Activated CD4-positive, alpha-beta memory T cell treated with anti-CD3 and anti-CD28 coated beads, Interleukin-2, amount 10 ng/mL, durations not matched to agents 7 days and 5 days (primary cell): ENCODE measurements at regions not wholly inside any gene's neighbourhood (a gene's known extent, or its start where the extent isn't known, plus 50 kb on each side); places are given as distances from the start of the nearest gene placed in this dataset.
"Not testable (repeated sequence)": the region's sequence is repeated elsewhere in the genome, so short reads cannot be mapped to it uniquely, and the experiment has no call there.

Source experiments
- CTCF ChIA-PET: fragments of 350-600 bp; sonication (Branson Sonifier 250); formaldehyde crosslinking; loops from one replicate; lab custom pipeline; 2021; ENCODE audit warnings: antibody characterized with exemption, inconsistent platforms; lab: Charles Lee
- POLR2A ChIA-PET: fragments of 350-600 bp; sonication (Branson Sonifier 250); formaldehyde crosslinking; loops from one replicate; lab custom pipeline; 2021; ENCODE audit warnings: antibody characterized with exemption; lab: Charles Lee
- DNase-seq: peaks from one replicate; pipeline ENCODE4 v3.0.0-alpha.2; 2020
- H3K27ac Mint-ChIP-seq: one replicate; pipeline ENCODE4 v1.8.0; 2021; ENCODE audit warnings: mild to moderate bottlenecking, mixed read lengths
- H3K27me3 Mint-ChIP-seq: one replicate; pipeline ENCODE4 v1.8.0; 2021; ENCODE audit warnings: mixed read lengths
- H3K36me3 Mint-ChIP-seq: one replicate; pipeline ENCODE4 v1.8.0; 2021; ENCODE audit warnings: low read depth, mixed read lengths
- H3K4me1 Mint-ChIP-seq: one replicate; pipeline ENCODE4 v1.8.0; 2021; ENCODE audit warnings: mixed read lengths
- H3K4me3 Mint-ChIP-seq: one replicate; pipeline ENCODE4 v1.8.0; 2021; ENCODE audit warnings: mild to moderate bottlenecking, mixed read lengths
- H3K9me3 Mint-ChIP-seq: one replicate; pipeline ENCODE4 v1.8.0; 2021; ENCODE audit warnings: mixed read lengths

- H3K4me1 Mint-ChIP-seq, H3K27me3 Mint-ChIP-seq, H3K4me3 Mint-ChIP-seq, DNase-seq, CTCF ChIA-PET, H3K27ac Mint-ChIP-seq, POLR2A ChIA-PET: not testable (repeated sequence)
- Mint-ChIP-seq H3K36me3 (peaks cover 15% of the 10 kb centered on the region), H3K9me3 (peaks cover 39% of the 10 kb centered on the region)
Observed at GRCh38 chr9:65423691-65424436, 138.9 kb upstream of the FOXD4L5 start.

GRCh38 chr9:65422966-65423690, 138.1 kb upstream of the FOXD4L5 start:
- H3K27ac Mint-ChIP-seq, POLR2A ChIA-PET, CTCF ChIA-PET, H3K4me1 Mint-ChIP-seq, DNase-seq, H3K27me3 Mint-ChIP-seq, H3K4me3 Mint-ChIP-seq: not testable (repeated sequence)
- H3K9me3 Mint-ChIP-seq = peaks cover 39% of the 10 kb centered on the region
- peaks cover 15% of the 10 kb centered on the region for H3K36me3 Mint-ChIP-seq

GRCh38 chr9:65421486-65421885, 136.5 kb upstream of the FOXD4L5 start:
- H3K27ac Mint-ChIP-seq, CTCF ChIA-PET, POLR2A ChIA-PET, H3K27me3 Mint-ChIP-seq, DNase-seq, H3K4me1 Mint-ChIP-seq, H3K4me3 Mint-ChIP-seq: not testable (repeated sequence)
- Mint-ChIP-seq H3K36me3 (peaks cover 15% of the 10 kb centered on the region), H3K9me3 (peaks cover 42% of the 10 kb centered on the region)

- Mint-ChIP-seq H3K27ac (no peak overlapping the region), H3K4me3 (no peak overlapping the region), H3K27me3 (no peaks in the 10 kb centered on the region), H3K4me1 (no peaks in the 10 kb centered on the region), H3K9me3 (peaks cover 40% of the 10 kb centered on the region), H3K36me3 (peaks cover 14% of the 10 kb centered on the region)
- POLR2A ChIA-PET = no interaction called here
- DNase-seq = no peak
- CTCF ChIA-PET = no interaction called here
Observed at GRCh38 chr9:65420771-65421170, 135.8 kb upstream of the FOXD4L5 start.

GRCh38 chr9:65418966-65419365, 134.0 kb upstream of the FOXD4L5 start:
- peaks cover 37% of the 10 kb centered on the region for H3K9me3 Mint-ChIP-seq
- CTCF ChIA-PET, POLR2A ChIA-PET, H3K27me3 Mint-ChIP-seq, H3K4me1 Mint-ChIP-seq, DNase-seq, H3K4me3 Mint-ChIP-seq, H3K36me3 Mint-ChIP-seq, H3K27ac Mint-ChIP-seq: not testable (repeated sequence)

- DNase-seq, H3K4me3 Mint-ChIP-seq, H3K36me3 Mint-ChIP-seq, CTCF ChIA-PET, H3K4me1 Mint-ChIP-seq, H3K27me3 Mint-ChIP-seq, POLR2A ChIA-PET, H3K27ac Mint-ChIP-seq: not testable (repeated sequence)
- H3K9me3 Mint-ChIP-seq = peaks cover 29% of the 10 kb centered on the region
Observed at GRCh38 chr9:65416948-65417347, 131.9 kb upstream of the FOXD4L5 start.

- H3K4me1 Mint-ChIP-seq, CTCF ChIA-PET, H3K36me3 Mint-ChIP-seq, H3K27me3 Mint-ChIP-seq, H3K4me3 Mint-ChIP-seq, H3K27ac Mint-ChIP-seq, DNase-seq, POLR2A ChIA-PET: not testable (repeated sequence)
- H3K9me3 Mint-ChIP-seq = peaks cover 33% of the 10 kb centered on the region
Observed at GRCh38 chr9:65414249-65414648, 129.2 kb upstream of the FOXD4L5 start.

- H3K27ac Mint-ChIP-seq, DNase-seq, POLR2A ChIA-PET, H3K4me3 Mint-ChIP-seq, H3K4me1 Mint-ChIP-seq, CTCF ChIA-PET, H3K36me3 Mint-ChIP-seq, H3K27me3 Mint-ChIP-seq: not testable (repeated sequence)
- peaks cover 34% of the 10 kb centered on the region for H3K9me3 Mint-ChIP-seq
Observed at GRCh38 chr9:65413371-65413770, 128.4 kb upstream of the FOXD4L5 start.

GRCh38 chr9:65411901-65412300, 126.9 kb upstream of the FOXD4L5 start:
- H3K27ac Mint-ChIP-seq = no peak overlapping the region
- DNase-seq = no peak
- H3K4me1 Mint-ChIP-seq = no peaks in the 10 kb centered on the region
- H3K27me3 Mint-ChIP-seq = no peaks in the 10 kb centered on the region
- ChIA-PET POLR2A (no interaction called here), CTCF (no interaction called here)
- peaks cover 3% of the 10 kb centered on the region for H3K36me3 Mint-ChIP-seq
- H3K9me3 Mint-ChIP-seq = peaks cover 41% of the 10 kb centered on the region
- H3K4me3 Mint-ChIP-seq = no peak overlapping the region

GRCh38 chr9:65411336-65411735, 126.3 kb upstream of the FOXD4L5 start:
- H3K4me1 Mint-ChIP-seq = no peaks in the 10 kb centered on the region
- H3K27me3 Mint-ChIP-seq = no peaks in the 10 kb centered on the region
- CTCF ChIA-PET = no interaction called here
- no peak overlapping the region for H3K4me3 Mint-ChIP-seq
- H3K9me3 Mint-ChIP-seq = peaks cover 43% of the 10 kb centered on the region
- H3K27ac Mint-ChIP-seq = no peak overlapping the region
- H3K36me3 Mint-ChIP-seq = peaks cover 3% of the 10 kb centered on the region
- DNase-seq = no peak
- POLR2A ChIA-PET = no interaction called here

GRCh38 chr9:65410926-65411325, 125.9 kb upstream of the FOXD4L5 start:
- peaks cover 3% of the 10 kb centered on the region for H3K36me3 Mint-ChIP-seq
- peaks cover 47% of the 10 kb centered on the region for H3K9me3 Mint-ChIP-seq
- ChIA-PET CTCF (no interaction called here), POLR2A (no interaction called here)
- DNase-seq = no peak
- no peaks in the 10 kb centered on the region for H3K4me1 Mint-ChIP-seq
- no peaks in the 10 kb centered on the region for H3K27me3 Mint-ChIP-seq
- H3K27ac Mint-ChIP-seq = no peak overlapping the region
- no peak overlapping the region for H3K4me3 Mint-ChIP-seq

GRCh38 chr9:65409471-65409980, 124.5 kb upstream of the FOXD4L5 start:
- H3K4me1 Mint-ChIP-seq = no peaks in the 10 kb centered on the region
- POLR2A ChIA-PET = no interaction called here
- H3K27ac Mint-ChIP-seq = no peak overlapping the region
- H3K9me3 Mint-ChIP-seq = peaks cover 47% of the 10 kb centered on the region
- no peak for DNase-seq
- CTCF ChIA-PET = no interaction called here
- no peaks in the 10 kb centered on the region for H3K27me3 Mint-ChIP-seq
- H3K36me3 Mint-ChIP-seq = peaks cover 3% of the 10 kb centered on the region
- H3K4me3 Mint-ChIP-seq = no peak overlapping the region

GRCh38 chr9:65408806-65409205, 123.8 kb upstream of the FOXD4L5 start:
- DNase-seq, H3K4me1 Mint-ChIP-seq, H3K4me3 Mint-ChIP-seq, H3K27ac Mint-ChIP-seq, CTCF ChIA-PET, H3K27me3 Mint-ChIP-seq, POLR2A ChIA-PET, H3K36me3 Mint-ChIP-seq: not testable (repeated sequence)
- peaks cover 44% of the 10 kb centered on the region for H3K9me3 Mint-ChIP-seq
